Osteocyte (in vitro differentiated cells): ENCODE measurements at regions not wholly inside any gene's neighbourhood (a gene's known extent, or its start where the extent isn't known, plus 50 kb on each side); places are given as distances from the start of the nearest gene placed in this dataset.

Source experiments
- DNase-seq: peaks from one replicate; pipeline ENCODE4 v3.0.0; 2021; ENCODE audit warnings: mixed read lengths; ENCODE audit not compliant: unreplicated experiment; ENCODE audit errors: extremely low spot score
- H3K27ac Mint-ChIP-seq: one replicate; pipeline ENCODE4 v1.8.0; 2021; ENCODE audit warnings: mild to moderate bottlenecking, mixed read lengths; ENCODE audit not compliant: unreplicated experiment
- H3K27me3 Mint-ChIP-seq: one replicate; pipeline ENCODE4 v1.8.0; 2021; ENCODE audit warnings: mixed read lengths; ENCODE audit not compliant: unreplicated experiment
- H3K36me3 Mint-ChIP-seq: one replicate; pipeline ENCODE4 v1.8.0; 2021; ENCODE audit warnings: mixed read lengths; ENCODE audit not compliant: unreplicated experiment
- H3K4me1 Mint-ChIP-seq: one replicate; pipeline ENCODE4 v1.8.0; 2021; ENCODE audit warnings: mixed read lengths; ENCODE audit not compliant: unreplicated experiment
- H3K4me3 Mint-ChIP-seq: one replicate; pipeline ENCODE4 v1.8.0; 2021; ENCODE audit warnings: mild to moderate bottlenecking, moderate library complexity, mixed read lengths; ENCODE audit not compliant: unreplicated experiment
- H3K9me3 Mint-ChIP-seq: one replicate; pipeline ENCODE4 v1.8.0; 2021; ENCODE audit warnings: mixed read lengths; ENCODE audit not compliant: unreplicated experiment
- TF ChIP-seq, protein P1 (sequence below): fragments of 200-600 bp; sonication (generic); IDR thresholded peaks from 2 replicates; pipeline ENCODE4 v1.5.0; 2021; ENCODE audit warnings: antibody characterized with exemption, mild to moderate bottlenecking, moderate library complexity

DNA sequence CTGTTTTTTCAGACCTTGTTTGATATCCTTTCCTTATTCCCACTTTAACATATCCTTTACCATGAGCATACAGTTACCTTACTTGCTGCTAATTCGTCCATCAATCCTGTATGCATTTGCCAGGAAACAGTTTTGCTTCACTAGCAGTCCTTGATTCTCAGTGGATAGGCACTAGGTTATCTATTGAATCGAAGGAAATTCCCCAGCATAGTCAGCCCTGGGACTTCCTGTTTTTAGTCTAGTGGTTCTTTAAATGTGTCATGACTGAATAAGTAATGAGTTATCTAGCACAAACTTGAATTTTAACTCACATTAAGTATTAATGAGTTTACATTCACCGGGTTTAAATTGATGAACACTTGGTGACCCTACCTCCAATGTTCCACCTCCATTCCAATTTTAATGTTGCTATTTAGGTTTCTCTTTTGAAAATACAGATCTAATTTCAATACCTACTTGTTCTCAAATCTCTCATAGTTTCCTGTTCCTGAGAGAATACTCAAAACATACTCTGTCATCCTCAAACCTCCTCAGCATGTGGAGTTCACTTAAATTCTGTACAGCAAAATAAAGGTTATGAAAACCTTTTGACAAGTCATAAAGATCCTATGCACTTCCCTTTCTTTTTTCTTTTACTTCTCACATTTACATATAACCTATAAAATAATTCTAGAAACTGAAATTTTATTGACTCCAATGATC, 1375.1 kb upstream of the TENM4 start:
- Mint-ChIP-seq H3K27me3 (no peaks in the 10 kb centered on the region), H3K27ac (no peak overlapping the region), H3K4me1 (no peaks in the 10 kb centered on the region), H3K4me3 (no peak overlapping the region), H3K36me3 (no peaks in the 10 kb centered on the region), H3K9me3 (no peaks in the 10 kb centered on the region)
- DNase-seq, result no peak
- TF ChIP-seq, protein P1, sequence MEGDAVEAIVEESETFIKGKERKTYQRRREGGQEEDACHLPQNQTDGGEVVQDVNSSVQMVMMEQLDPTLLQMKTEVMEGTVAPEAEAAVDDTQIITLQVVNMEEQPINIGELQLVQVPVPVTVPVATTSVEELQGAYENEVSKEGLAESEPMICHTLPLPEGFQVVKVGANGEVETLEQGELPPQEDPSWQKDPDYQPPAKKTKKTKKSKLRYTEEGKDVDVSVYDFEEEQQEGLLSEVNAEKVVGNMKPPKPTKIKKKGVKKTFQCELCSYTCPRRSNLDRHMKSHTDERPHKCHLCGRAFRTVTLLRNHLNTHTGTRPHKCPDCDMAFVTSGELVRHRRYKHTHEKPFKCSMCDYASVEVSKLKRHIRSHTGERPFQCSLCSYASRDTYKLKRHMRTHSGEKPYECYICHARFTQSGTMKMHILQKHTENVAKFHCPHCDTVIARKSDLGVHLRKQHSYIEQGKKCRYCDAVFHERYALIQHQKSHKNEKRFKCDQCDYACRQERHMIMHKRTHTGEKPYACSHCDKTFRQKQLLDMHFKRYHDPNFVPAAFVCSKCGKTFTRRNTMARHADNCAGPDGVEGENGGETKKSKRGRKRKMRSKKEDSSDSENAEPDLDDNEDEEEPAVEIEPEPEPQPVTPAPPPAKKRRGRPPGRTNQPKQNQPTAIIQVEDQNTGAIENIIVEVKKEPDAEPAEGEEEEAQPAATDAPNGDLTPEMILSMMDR, result no peak

GRCh38 chr11:80814813-80815212, 1374.0 kb upstream of the TENM4 start:
- Mint-ChIP-seq H3K27ac (no peak overlapping the region), H3K36me3 (no peaks in the 10 kb centered on the region), H3K4me3 (no peak overlapping the region), H3K4me1 (no peaks in the 10 kb centered on the region), H3K27me3 (no peaks in the 10 kb centered on the region), H3K9me3 (no peaks in the 10 kb centered on the region)
- DNase-seq, result no peak
- TF ChIP-seq, protein P1, result no peak

GRCh38 chr11:80810695-80811094, 1369.9 kb upstream of the TENM4 start:
- no peak for DNase-seq
- TF ChIP-seq, protein P1, result no peak
- Mint-ChIP-seq H3K4me3 (no peak overlapping the region), H3K36me3 (no peaks in the 10 kb centered on the region), H3K4me1 (no peaks in the 10 kb centered on the region), H3K27me3 (no peaks in the 10 kb centered on the region), H3K9me3 (no peaks in the 10 kb centered on the region), H3K27ac (no peak overlapping the region)

GRCh38 chr11:80798174-80798573, 1357.3 kb upstream of the TENM4 start:
- peaks cover 40% of the 10 kb centered on the region for H3K9me3 Mint-ChIP-seq
- no peak for DNase-seq
- H3K4me3 Mint-ChIP-seq, result no peak overlapping the region
- H3K27ac Mint-ChIP-seq, result no peak overlapping the region
- H3K36me3 Mint-ChIP-seq, result no peaks in the 10 kb centered on the region
- TF ChIP-seq, protein P1, result no peak
- no peaks in the 10 kb centered on the region for H3K4me1 Mint-ChIP-seq
- H3K27me3 Mint-ChIP-seq, result no peaks in the 10 kb centered on the region

- no peaks in the 10 kb centered on the region for H3K36me3 Mint-ChIP-seq
- TF ChIP-seq, protein P1, result no peak
- H3K4me1 Mint-ChIP-seq, result no peaks in the 10 kb centered on the region
- H3K27me3 Mint-ChIP-seq, result no peaks in the 10 kb centered on the region
- no peak for DNase-seq
- no peak overlapping the region for H3K4me3 Mint-ChIP-seq
- H3K9me3 Mint-ChIP-seq, result peaks cover 11% of the 10 kb centered on the region
- no peak overlapping the region for H3K27ac Mint-ChIP-seq
These were observed 1342.7 kb upstream of the TENM4 start for GRCh38 chr11:80783561-80783960.
